ENCODE measurements at regions not wholly inside any gene's neighbourhood (a gene's known extent, or its start where the extent isn't known, plus 50 kb on each side); places are given as distances from the start of the nearest gene placed in this dataset.

- Histone ChIP-seq H3K36me3 (ENCODE audit: insufficient read depth, low read length) (no peaks in the 10 kb centered on the region), H3K4me3 (ENCODE audit: insufficient read depth, low read depth, low read length) (no peak overlapping the region), H3K27ac (ENCODE audit: low read depth, low read length) (no peak overlapping the region), H3K4me2 (ENCODE audit: low read length) (no peak overlapping the region), H3K27me3 (ENCODE audit: insufficient read depth, low read length) (no peaks in the 10 kb centered on the region), H3K9me3 (ENCODE audit: insufficient read depth, low read depth, low read length) (no peaks in the 10 kb centered on the region), H3K9ac (ENCODE audit: low read length) (no peak overlapping the region), H4K20me1 (ENCODE audit: insufficient read depth, low read length) (no peaks in the 10 kb centered on the region), H2AFZ (ENCODE audit: low read depth, low read length) (no peak overlapping the region), H3K79me2 (ENCODE audit: insufficient read depth, low read length) (no peaks in the 10 kb centered on the region), H3K4me1 (ENCODE audit: insufficient read depth, low read length) (no peaks in the 10 kb centered on the region)
- Mint-ChIP-seq H3K36me3 (ENCODE audit: low read depth, unreplicated experiment) (no peaks in the 10 kb centered on the region), H3K27ac (ENCODE audit: unreplicated experiment) (no peak overlapping the region), H3K9me3 (ENCODE audit: unreplicated experiment) (peaks cover under 1% of the 10 kb centered on the region), H3K4me1 (ENCODE audit: low read depth, unreplicated experiment) (no peaks in the 10 kb centered on the region), H3K27me3 (ENCODE audit: low read depth, unreplicated experiment) (no peaks in the 10 kb centered on the region), H3K4me3 (ENCODE audit: unreplicated experiment) (no peak overlapping the region)
- DNase-seq (ENCODE audit: low read depth), result no peak
- FAIRE-seq, result no peak
- TF ChIP-seq EZH2 (IDR thresholded peaks at IDR 0.05; ENCODE audit: insufficient read depth, low read length), result no peak
- TF ChIP-seq CTCF (IDR thresholded peaks at IDR 0.05; ENCODE audit: insufficient read depth, low read depth, low read length), result no peak
These were observed 105.0 kb upstream of the MON1B start for GRCh38 chr16:77085981-77086380.

GRCh38 chr16:77090062-77090461 lies 100.9 kb upstream of the MON1B start:
- Histone ChIP-seq H2AFZ (ENCODE audit: low read depth, low read length) (no peak overlapping the region), H3K9me3 (ENCODE audit: insufficient read depth, low read depth, low read length) (no peaks in the 10 kb centered on the region), H3K36me3 (ENCODE audit: insufficient read depth, low read length) (no peaks in the 10 kb centered on the region), H3K4me2 (ENCODE audit: low read length) (no peak overlapping the region), H3K79me2 (ENCODE audit: insufficient read depth, low read length) (no peaks in the 10 kb centered on the region), H3K4me3 (ENCODE audit: insufficient read depth, low read depth, low read length) (no peak overlapping the region), H3K9ac (ENCODE audit: low read length) (no peak overlapping the region), H3K4me1 (ENCODE audit: insufficient read depth, low read length) (no peaks in the 10 kb centered on the region), H3K27ac (ENCODE audit: low read depth, low read length) (no peak overlapping the region), H4K20me1 (ENCODE audit: insufficient read depth, low read length) (no peaks in the 10 kb centered on the region), H3K27me3 (ENCODE audit: insufficient read depth, low read length) (no peaks in the 10 kb centered on the region)
- TF ChIP-seq EZH2 (IDR thresholded peaks at IDR 0.05; ENCODE audit: insufficient read depth, low read length) (no peak), CTCF (IDR thresholded peaks at IDR 0.05; ENCODE audit: insufficient read depth, low read depth, low read length) (no peak)
- FAIRE-seq (no peak), DNase-seq (ENCODE audit: low read depth) (peak; percentile 10)
- Mint-ChIP-seq H3K9me3 (ENCODE audit: unreplicated experiment) (peaks cover 2% of the 10 kb centered on the region), H3K4me1 (ENCODE audit: low read depth, unreplicated experiment) (no peaks in the 10 kb centered on the region), H3K36me3 (ENCODE audit: low read depth, unreplicated experiment) (no peaks in the 10 kb centered on the region), H3K4me3 (ENCODE audit: unreplicated experiment) (no peak overlapping the region), H3K27ac (ENCODE audit: unreplicated experiment) (no peak overlapping the region), H3K27me3 (ENCODE audit: low read depth, unreplicated experiment) (no peaks in the 10 kb centered on the region)

DNA sequence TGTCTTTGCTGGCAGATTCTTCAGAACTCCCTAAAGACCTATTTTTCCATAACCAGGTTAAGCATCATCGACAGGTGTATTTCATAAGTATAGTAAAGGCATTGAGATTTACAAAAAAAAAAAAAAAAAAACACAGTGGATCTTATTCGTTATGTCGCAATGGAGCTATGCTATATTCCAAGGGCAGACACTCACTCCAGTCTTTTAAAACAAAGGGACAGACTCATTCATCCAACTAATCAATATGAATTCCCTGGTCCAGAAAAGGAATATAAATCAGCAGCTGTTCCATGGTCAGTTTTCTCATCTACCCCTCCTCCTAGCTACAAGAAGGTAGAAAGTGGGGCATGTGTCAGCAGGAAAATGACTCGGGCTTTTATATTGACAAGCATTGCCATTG lies 97.7 kb upstream of the MON1B start:
- no peak overlapping the region for H3K4me2 ChIP-seq (ENCODE audit: low read length)
- no peaks in the 10 kb centered on the region for H3K27me3 ChIP-seq (ENCODE audit: insufficient read depth, low read length)
- H3K4me1 Mint-ChIP-seq (ENCODE audit: low read depth, unreplicated experiment), result no peaks in the 10 kb centered on the region
- no peaks in the 10 kb centered on the region for H3K27me3 Mint-ChIP-seq (ENCODE audit: low read depth, unreplicated experiment)
- H3K9ac ChIP-seq (ENCODE audit: low read length), result no peak overlapping the region
- no peaks in the 10 kb centered on the region for H3K36me3 ChIP-seq (ENCODE audit: insufficient read depth, low read length)
- no peak overlapping the region for H3K27ac ChIP-seq (ENCODE audit: low read depth, low read length)
- H3K4me3 ChIP-seq (ENCODE audit: insufficient read depth, low read depth, low read length), result no peak overlapping the region
- peaks cover 2% of the 10 kb centered on the region for H3K9me3 Mint-ChIP-seq (ENCODE audit: unreplicated experiment)
- DNase-seq (ENCODE audit: low read depth) (no peak), FAIRE-seq (no peak)
- H3K4me3 Mint-ChIP-seq (ENCODE audit: unreplicated experiment), result no peak overlapping the region
- H3K36me3 Mint-ChIP-seq (ENCODE audit: low read depth, unreplicated experiment), result no peaks in the 10 kb centered on the region
- no peak for TF ChIP-seq CTCF (IDR thresholded peaks at IDR 0.05; ENCODE audit: insufficient read depth, low read depth, low read length)
- TF ChIP-seq EZH2 (IDR thresholded peaks at IDR 0.05; ENCODE audit: insufficient read depth, low read length), result no peak
- H3K27ac Mint-ChIP-seq (ENCODE audit: unreplicated experiment), result no peak overlapping the region
- no peak overlapping the region for H2AFZ ChIP-seq (ENCODE audit: low read depth, low read length)
- no peaks in the 10 kb centered on the region for H3K9me3 ChIP-seq (ENCODE audit: insufficient read depth, low read depth, low read length)
- H3K79me2 ChIP-seq (ENCODE audit: insufficient read depth, low read length), result no peaks in the 10 kb centered on the region
- H4K20me1 ChIP-seq (ENCODE audit: insufficient read depth, low read length), result no peaks in the 10 kb centered on the region
- H3K4me1 ChIP-seq (ENCODE audit: insufficient read depth, low read length), result no peaks in the 10 kb centered on the region

Data from astrocyte (in vitro differentiated cells and primary cell).